ENCODE measurements at regions not wholly inside any gene's neighbourhood (a gene's known extent, or its start where the extent isn't known, plus 50 kb on each side); places are given as distances from the start of the nearest gene placed in this dataset.

DNA sequence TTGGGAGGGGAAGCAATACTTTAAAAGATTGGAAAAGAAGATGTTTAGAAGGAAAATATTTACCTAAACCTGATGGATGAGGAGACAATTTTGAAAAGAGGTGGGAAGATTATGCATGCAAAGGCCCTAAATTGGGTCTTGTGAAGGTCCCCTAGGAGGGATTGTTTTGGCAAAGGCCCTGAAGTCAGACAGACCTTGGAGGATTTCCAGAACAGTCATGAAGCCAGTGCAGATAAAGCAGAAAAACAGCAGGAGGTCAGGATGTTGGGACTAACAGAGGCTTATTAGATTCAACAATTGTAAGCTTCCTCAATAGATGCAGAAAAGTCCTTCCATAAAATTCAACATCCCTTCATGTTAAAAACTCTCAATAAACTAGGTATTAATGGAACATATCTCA, 361.0 kb upstream of the CDH6 start:
- H3K4me3 ChIP-seq (ENCODE audit: low read depth, low read length) = no peak overlapping the region
- no peak for DNase-seq (ENCODE audit: low read depth)
- TF ChIP-seq, protein P1, sequence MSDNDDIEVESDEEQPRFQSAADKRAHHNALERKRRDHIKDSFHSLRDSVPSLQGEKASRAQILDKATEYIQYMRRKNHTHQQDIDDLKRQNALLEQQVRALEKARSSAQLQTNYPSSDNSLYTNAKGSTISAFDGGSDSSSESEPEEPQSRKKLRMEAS (IDR thresholded peaks at IDR 0.05; ENCODE audit: low read depth, low read length) = no peak
- TF ChIP-seq MYC (IDR thresholded peaks at IDR 0.05; ENCODE audit: low read depth, low read length) (no peak), POLR2A (IDR thresholded peaks at IDR 0.05; ENCODE audit: extremely low read depth, insufficient read length) (no peak)
- TF ChIP-seq, protein P2, sequence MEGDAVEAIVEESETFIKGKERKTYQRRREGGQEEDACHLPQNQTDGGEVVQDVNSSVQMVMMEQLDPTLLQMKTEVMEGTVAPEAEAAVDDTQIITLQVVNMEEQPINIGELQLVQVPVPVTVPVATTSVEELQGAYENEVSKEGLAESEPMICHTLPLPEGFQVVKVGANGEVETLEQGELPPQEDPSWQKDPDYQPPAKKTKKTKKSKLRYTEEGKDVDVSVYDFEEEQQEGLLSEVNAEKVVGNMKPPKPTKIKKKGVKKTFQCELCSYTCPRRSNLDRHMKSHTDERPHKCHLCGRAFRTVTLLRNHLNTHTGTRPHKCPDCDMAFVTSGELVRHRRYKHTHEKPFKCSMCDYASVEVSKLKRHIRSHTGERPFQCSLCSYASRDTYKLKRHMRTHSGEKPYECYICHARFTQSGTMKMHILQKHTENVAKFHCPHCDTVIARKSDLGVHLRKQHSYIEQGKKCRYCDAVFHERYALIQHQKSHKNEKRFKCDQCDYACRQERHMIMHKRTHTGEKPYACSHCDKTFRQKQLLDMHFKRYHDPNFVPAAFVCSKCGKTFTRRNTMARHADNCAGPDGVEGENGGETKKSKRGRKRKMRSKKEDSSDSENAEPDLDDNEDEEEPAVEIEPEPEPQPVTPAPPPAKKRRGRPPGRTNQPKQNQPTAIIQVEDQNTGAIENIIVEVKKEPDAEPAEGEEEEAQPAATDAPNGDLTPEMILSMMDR (IDR thresholded peaks at IDR 0.05; ENCODE audit: low read depth, low read length) = no peak

DNA sequence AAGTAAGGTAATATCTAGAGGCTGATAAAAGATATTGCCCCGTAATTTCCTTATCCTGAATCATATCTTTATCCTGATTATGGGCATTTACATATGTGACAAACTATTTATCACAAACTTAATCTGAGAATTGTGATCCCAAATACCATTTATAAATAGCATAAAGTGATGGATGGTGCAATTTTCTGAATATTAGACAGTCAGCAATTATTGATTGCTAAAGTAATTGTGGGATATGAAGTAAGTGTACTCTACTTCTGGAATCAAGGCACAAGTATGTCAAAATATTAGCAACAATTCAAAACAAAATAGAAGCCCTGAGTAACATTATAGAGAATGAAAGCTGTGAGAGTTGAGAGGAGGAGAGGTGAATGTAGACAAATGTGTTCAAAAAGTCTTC, 361.9 kb upstream of the CDH6 start:
- TF ChIP-seq, protein P1 (IDR thresholded peaks at IDR 0.05; ENCODE audit: low read depth, low read length) = no peak
- TF ChIP-seq, protein P2 (IDR thresholded peaks at IDR 0.05; ENCODE audit: low read depth, low read length) = no peak

DNA sequence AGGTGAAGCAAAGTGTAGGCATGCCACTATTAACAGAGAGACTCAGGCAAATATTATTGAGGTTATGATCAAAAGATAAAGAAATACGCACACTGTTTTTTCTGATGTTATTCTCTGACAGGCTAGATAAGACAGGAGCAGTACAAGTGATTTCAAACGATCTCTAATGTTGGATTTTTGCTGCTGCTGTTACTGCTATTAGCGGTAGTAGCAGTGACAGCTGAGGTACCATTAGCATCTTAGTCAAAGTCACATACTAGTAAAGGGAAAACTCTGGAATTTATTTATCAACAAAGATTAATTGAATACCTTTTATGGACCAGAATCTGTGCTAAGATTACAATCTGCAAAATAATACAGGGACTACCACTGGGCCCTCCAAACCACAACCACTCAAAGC, 362.4 kb upstream of the CDH6 start:
- no peak overlapping the region for H3K4me3 ChIP-seq (ENCODE audit: low read depth, low read length)
- no peak for DNase-seq (ENCODE audit: low read depth)
- TF ChIP-seq MYC (IDR thresholded peaks at IDR 0.05; ENCODE audit: low read depth, low read length) (no peak), POLR2A (IDR thresholded peaks at IDR 0.05; ENCODE audit: extremely low read depth, insufficient read length) (no peak)
- TF ChIP-seq, protein P1 (IDR thresholded peaks at IDR 0.05; ENCODE audit: low read depth, low read length) = no peak
- TF ChIP-seq, protein P2 (IDR thresholded peaks at IDR 0.05; ENCODE audit: low read depth, low read length) = no peak

More for the DNA sequence above, 361.9 kb upstream of the CDH6 start:
- no peak overlapping the region for H3K4me3 ChIP-seq (ENCODE audit: low read depth, low read length)
- DNase-seq (ENCODE audit: low read depth) = no peak

DNA sequence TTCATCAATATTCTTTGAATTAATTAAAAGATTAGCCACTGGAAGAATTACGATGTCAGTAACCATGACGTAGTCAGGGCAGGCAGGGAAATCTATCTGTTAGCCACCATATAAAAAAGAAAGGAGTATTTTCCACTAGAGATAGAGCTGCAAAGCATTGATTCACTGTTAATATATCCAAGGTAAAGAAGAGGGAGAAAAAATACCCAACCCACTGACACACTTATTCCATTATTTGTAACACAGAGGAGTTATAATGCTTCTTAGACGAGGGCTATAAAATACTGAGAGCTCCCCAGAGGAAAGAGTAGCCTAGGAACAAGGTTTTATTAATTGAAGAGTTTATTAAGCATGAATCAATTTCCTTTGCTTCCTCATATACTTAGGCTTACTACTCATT, 382.2 kb upstream of the CDH6 start:
- H3K4me3 ChIP-seq (ENCODE audit: low read depth, low read length) = no peak overlapping the region
- DNase-seq (ENCODE audit: low read depth) = no peak
- TF ChIP-seq MYC (IDR thresholded peaks at IDR 0.05; ENCODE audit: low read depth, low read length) (no peak), POLR2A (IDR thresholded peaks at IDR 0.05; ENCODE audit: extremely low read depth, insufficient read length) (no peak)
- TF ChIP-seq, protein P2 (IDR thresholded peaks at IDR 0.05; ENCODE audit: low read depth, low read length) = no peak
- TF ChIP-seq, protein P1 (IDR thresholded peaks at IDR 0.05; ENCODE audit: low read depth, low read length) = no peak

DNA sequence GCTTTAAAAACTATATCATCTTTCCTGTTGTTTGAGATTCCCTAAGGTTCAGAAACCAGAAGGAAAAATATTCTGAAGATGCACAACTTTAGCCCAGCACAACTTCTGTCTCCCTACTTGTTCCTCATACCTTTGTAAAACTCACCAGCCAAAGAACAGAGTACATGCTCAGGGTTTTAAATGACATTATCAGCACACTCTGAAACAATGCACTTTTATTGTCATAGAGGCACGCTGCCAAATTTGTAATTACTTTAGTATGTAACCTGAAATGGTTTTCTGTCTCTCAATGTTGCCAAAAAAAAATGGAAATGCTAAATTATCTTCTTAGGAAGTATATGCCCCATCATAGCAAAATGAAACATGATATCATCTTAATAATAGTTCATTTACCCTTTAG, 383.6 kb upstream of the CDH6 start:
- H3K4me3 ChIP-seq (ENCODE audit: low read depth, low read length) = no peak overlapping the region
- TF ChIP-seq POLR2A (IDR thresholded peaks at IDR 0.05; ENCODE audit: extremely low read depth, insufficient read length) (no peak), MYC (IDR thresholded peaks at IDR 0.05; ENCODE audit: low read depth, low read length) (no peak)
- TF ChIP-seq, protein P2 (IDR thresholded peaks at IDR 0.05; ENCODE audit: low read depth, low read length) = no peak
- TF ChIP-seq, protein P1 (IDR thresholded peaks at IDR 0.05; ENCODE audit: low read depth, low read length) = no peak
- DNase-seq (ENCODE audit: low read depth) = no peak

DNA sequence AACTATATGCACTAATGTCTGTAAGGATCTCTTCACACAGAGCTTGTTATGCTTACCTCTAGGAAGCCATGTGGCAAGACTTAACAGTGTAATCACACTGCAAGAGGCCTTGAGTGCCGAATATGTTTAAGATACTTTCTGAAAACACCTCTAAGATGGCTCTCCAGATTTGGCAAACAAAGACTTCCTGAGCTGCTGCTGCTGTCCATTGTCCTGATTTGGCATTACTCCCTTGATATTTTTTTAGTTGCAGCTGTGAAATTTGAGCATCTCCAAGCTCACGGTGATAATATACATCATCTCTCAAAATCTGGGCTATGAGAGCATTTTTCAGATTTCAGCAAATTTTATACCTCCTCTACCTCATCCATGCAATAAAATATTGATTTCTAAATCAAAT, 384.5 kb upstream of the CDH6 start:
- H3K4me3 ChIP-seq (ENCODE audit: low read depth, low read length) = no peak overlapping the region
- DNase-seq (ENCODE audit: low read depth) = peak; percentile 6
- TF ChIP-seq POLR2A (IDR thresholded peaks at IDR 0.05; ENCODE audit: extremely low read depth, insufficient read length) = no peak
- no peak for TF ChIP-seq MYC (IDR thresholded peaks at IDR 0.05; ENCODE audit: low read depth, low read length)
- TF ChIP-seq, protein P1 (IDR thresholded peaks at IDR 0.05; ENCODE audit: low read depth, low read length) = no peak
- TF ChIP-seq, protein P2 (IDR thresholded peaks at IDR 0.05; ENCODE audit: low read depth, low read length) = no peak
